C1 segment of cervical spinal cord (tissue), 14 donors: ENCODE measurements at regions not wholly inside any gene's neighbourhood (a gene's known extent, or its start where the extent isn't known, plus 50 kb on each side); places are given as distances from the start of the nearest gene placed in this dataset.

Source experiments
- DNase-seq, 14 donors: peaks; one replicate each; lab custom pipeline; 2025; lab: John Stamatoyannopoulos, UW

- DNase-seq: no peak
Observed at GRCh38 chr19:32097620-32098019, 247.8 kb upstream of the ZNF507 start.

GRCh38 chr19:32098968-32099367 is 246.4 kb upstream of the ZNF507 start:
- DNase-seq: no peak

GRCh38 chr19:32101206-32101605 is 244.2 kb upstream of the ZNF507 start:
- DNase-seq: no peak

GRCh38 chr19:32103541-32103940 is 241.9 kb upstream of the ZNF507 start:
- no peak for DNase-seq

GRCh38 chr19:32104153-32104849 is 241.1 kb upstream of the ZNF507 start:
- DNase-seq: no peak

- DNase-seq: no peak
Observed at GRCh38 chr19:32104850-32105235, 240.6 kb upstream of the ZNF507 start.

GRCh38 chr19:32105527-32106310 is 239.7 kb upstream of the ZNF507 start:
- no peak for DNase-seq

GRCh38 chr19:32122258-32122657 is 223.2 kb upstream of the ZNF507 start:
- DNase-seq: no peak

- DNase-seq: no peak
Observed at GRCh38 chr19:32123355-32123940, 222.0 kb upstream of the ZNF507 start.

- DNase-seq: no peak
Observed at GRCh38 chr19:32124585-32124984, 220.8 kb upstream of the ZNF507 start.

- DNase-seq: no peak
Observed at GRCh38 chr19:32129141-32129540, 216.3 kb upstream of the ZNF507 start.

GRCh38 chr19:32130332-32130731 is 215.1 kb upstream of the ZNF507 start:
- DNase-seq: no peak

GRCh38 chr19:32131005-32131404 is 214.4 kb upstream of the ZNF507 start:
- no peak for DNase-seq

GRCh38 chr19:32138416-32138815 is 207.0 kb upstream of the ZNF507 start:
- DNase-seq: no peak

GRCh38 chr19:32141840-32142511 is 203.4 kb upstream of the ZNF507 start:
- no peak for DNase-seq

- no peak for DNase-seq
Observed at GRCh38 chr19:32146664-32147063, 198.7 kb upstream of the ZNF507 start.

GRCh38 chr19:32150605-32151004 is 194.8 kb upstream of the ZNF507 start:
- no peak for DNase-seq

GRCh38 chr19:32154418-32154817 is 191.0 kb upstream of the ZNF507 start:
- DNase-seq: no peak

GRCh38 chr19:32164384-32164992 is 180.9 kb upstream of the ZNF507 start:
- no peak for DNase-seq

- DNase-seq: no peak
Observed at GRCh38 chr19:32165141-32165540, 180.3 kb upstream of the ZNF507 start.

- no peak for DNase-seq
Observed at GRCh38 chr19:32165750-32166149, 179.7 kb upstream of the ZNF507 start.

GRCh38 chr19:32166238-32166637 is 179.2 kb upstream of the ZNF507 start:
- DNase-seq: no peak
